LNCaP clone FGC (cell line): ENCODE measurements at regions not wholly inside any gene's neighbourhood (a gene's known extent, or its start where the extent isn't known, plus 50 kb on each side); places are given as distances from the start of the nearest gene placed in this dataset.
"Not testable (repeated sequence)": the region's sequence is repeated elsewhere in the genome, so short reads cannot be mapped to it uniquely, and the experiment has no call there.

Source experiments
- DNase-seq: peaks from one replicate; pipeline ENCODE4 v3.0.0-alpha.2; 2011; ENCODE audit warnings: low read depth
- H3K4me3 ChIP-seq: 2 replicates; pipeline ENCODE4 v1.5.1; 2011; ENCODE audit warnings: mild to moderate bottlenecking, low read depth, low read length, control low read depth
- TF ChIP-seq, protein P1 (sequence below): IDR thresholded peaks from 2 replicates; pipeline ENCODE4 v1.5.1; 2012; ENCODE audit warnings: mild to moderate bottlenecking; ENCODE audit not compliant: control insufficient read depth, insufficient read depth; ENCODE audit errors: extremely low read depth

DNA sequence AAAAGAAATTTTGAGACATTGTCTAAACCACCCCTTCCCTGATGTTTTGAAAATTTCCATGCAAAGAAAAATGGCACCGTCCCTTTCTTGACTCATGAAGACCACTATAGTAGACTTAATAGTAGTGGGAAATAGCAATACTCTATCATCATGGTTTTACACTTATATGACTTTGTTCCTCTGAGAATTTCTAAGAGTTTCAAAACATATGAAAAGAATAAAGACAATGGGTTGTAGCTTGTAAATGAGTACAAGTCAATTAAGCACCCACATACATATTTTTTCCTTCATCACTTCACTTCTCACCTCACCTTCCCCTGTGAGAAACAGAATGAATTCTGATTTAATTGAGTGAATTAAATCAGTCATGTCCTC, 151.7 kb downstream of the LYPLAL1 start:
- DNase-seq: no peak
- H3K4me3 ChIP-seq: no peak overlapping the region
- TF ChIP-seq, protein P1, sequence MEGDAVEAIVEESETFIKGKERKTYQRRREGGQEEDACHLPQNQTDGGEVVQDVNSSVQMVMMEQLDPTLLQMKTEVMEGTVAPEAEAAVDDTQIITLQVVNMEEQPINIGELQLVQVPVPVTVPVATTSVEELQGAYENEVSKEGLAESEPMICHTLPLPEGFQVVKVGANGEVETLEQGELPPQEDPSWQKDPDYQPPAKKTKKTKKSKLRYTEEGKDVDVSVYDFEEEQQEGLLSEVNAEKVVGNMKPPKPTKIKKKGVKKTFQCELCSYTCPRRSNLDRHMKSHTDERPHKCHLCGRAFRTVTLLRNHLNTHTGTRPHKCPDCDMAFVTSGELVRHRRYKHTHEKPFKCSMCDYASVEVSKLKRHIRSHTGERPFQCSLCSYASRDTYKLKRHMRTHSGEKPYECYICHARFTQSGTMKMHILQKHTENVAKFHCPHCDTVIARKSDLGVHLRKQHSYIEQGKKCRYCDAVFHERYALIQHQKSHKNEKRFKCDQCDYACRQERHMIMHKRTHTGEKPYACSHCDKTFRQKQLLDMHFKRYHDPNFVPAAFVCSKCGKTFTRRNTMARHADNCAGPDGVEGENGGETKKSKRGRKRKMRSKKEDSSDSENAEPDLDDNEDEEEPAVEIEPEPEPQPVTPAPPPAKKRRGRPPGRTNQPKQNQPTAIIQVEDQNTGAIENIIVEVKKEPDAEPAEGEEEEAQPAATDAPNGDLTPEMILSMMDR: no peak

DNA sequence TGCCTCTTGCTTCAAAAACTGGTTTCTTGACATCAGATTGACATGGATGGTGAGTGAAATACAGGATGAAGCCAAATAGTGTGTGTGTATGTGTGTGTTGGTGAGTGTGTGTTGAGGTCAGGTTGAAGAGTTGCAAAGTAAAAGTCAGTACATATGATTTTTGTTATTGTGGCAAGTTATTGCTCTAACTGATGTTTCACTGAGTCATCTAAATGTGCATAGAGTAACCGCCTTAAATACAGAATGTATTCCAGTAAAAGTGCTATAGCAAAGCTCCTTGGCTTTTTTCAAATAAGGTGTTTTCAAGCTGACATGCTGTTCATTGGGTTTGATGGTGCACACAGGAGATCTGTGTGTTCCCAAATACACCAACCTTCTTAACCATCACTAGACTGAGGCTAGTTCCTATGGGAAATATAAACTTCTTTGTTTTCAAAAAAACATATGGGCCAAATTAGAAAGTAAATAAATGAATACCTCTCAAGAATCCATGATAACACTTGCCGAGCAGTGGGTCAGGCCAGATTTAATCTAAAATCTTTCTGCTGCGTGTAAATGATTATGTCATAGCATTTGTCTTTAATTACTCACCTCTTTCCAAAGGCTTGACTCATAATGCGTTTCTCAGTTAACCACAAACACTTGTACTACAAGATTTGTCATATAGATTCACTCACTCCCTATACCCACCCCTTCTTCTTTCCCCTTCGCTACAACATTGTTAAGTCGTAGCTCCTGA, 151.1 kb downstream of the LYPLAL1 start:
- no peak for DNase-seq
- no peak overlapping the region for H3K4me3 ChIP-seq
- TF ChIP-seq, protein P1: no peak

DNA sequence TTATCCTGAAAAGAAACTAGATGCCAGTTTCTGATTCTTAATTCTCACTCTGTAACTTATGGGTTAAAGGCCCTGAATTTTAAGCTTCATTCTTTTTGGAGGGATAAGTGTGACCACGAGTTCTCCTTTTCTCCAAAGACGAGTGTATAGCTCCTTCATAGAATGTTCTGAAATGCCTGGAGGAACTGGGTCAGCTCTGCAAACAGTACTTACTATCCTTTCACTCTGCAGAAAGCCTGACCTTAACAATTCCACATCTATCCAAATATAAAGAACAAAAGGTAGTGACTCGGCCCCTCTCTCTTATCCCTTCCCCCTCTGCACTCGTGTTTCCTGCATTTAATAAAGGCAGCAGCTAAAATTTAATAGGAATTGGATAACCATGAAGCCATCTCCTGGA, 150.5 kb downstream of the LYPLAL1 start:
- TF ChIP-seq, protein P1: no peak
- DNase-seq: no peak

DNA sequence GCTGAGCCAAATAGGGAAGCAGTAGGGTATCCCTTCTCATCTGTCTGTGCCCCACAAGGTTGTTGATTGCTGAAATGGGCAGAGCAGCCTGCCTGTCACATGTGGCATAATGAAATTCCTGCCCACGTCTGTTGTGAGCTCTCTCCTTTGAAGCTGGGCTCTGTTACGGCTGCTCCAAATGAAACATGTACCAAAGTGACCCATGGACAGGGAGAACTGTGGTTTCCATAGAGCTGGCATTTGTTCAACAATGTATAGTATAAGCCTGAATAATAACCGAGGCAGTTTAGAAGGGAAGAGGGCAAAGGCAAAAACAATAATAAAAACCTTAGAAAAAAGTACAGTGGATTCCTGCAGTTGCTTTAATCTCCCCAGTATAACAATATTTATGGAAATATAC, 149.7 kb downstream of the LYPLAL1 start:
- TF ChIP-seq, protein P1: no peak
- no peak overlapping the region for H3K4me3 ChIP-seq
- no peak for DNase-seq

More for the DNA sequence above, 150.5 kb downstream of the LYPLAL1 start:
- H3K4me3 ChIP-seq: no peak overlapping the region

DNA sequence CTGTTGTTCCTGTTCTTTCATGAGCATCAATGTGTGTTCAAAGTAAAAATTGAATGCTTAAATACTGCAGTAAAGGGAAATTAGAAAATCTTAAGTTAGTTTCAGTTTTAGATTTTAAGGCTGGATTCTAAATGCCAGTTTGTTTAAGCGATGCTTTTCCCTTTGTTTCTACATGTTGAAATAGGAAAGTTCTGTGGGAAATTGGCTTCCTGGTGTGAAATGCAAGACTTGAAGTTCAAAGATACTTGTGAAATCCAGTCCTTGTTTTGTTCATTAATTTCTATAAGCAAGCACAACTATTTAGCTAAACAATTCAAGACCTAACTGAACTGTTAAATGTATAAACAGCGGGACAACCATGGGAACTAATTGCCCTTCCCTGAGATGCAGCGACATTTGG, 149.1 kb downstream of the LYPLAL1 start:
- TF ChIP-seq, protein P1: no peak
- no peak for DNase-seq
- H3K4me3 ChIP-seq: no peak overlapping the region

DNA sequence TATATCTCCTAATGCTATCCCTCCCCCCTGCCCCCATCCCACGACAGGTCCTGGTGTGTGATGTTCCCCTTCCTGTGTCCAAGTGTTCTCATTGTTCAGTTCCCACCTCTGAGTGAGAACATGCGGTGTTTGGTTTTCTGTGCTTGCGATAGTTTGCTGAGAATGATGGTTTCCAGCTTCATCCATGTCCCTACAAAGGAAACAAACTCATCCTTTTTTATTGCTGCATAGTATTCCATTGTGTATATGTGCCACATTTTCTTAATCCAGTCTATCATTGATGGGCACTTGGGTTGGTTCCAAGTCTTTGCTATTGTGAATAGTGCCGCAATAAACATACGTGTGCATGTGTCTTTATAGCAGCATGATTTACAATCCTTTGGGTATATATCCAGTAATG, 146.9 kb downstream of the LYPLAL1 start:
- DNase-seq, H3K4me3 ChIP-seq: not testable (repeated sequence)

DNA sequence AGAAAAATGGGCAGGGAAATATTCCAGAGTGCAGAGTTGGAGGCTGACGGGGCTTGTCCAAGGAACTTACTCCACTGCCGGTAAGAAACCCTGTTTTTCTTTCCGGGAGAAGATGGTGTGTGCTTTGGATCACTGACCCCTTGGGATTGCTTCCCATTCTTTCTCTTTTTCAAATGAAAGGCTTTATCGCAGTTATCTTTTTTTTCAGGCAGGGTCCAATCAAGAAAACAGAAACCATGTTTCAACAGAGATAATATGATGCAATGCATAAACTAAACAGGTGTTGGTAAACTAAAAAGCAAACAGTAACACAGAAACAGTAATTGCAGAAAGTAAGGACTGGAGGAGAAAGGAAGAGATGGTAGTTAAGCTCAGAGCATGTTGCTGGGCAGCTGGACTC, 145.1 kb downstream of the LYPLAL1 start:
- TF ChIP-seq, protein P1: no peak

More for the DNA sequence above, 145.1 kb downstream of the LYPLAL1 start:
- DNase-seq: no peak
- no peak overlapping the region for H3K4me3 ChIP-seq
